WTC11 (cell line): ENCODE measurements at regions not wholly inside any gene's neighbourhood (a gene's known extent, or its start where the extent isn't known, plus 50 kb on each side); places are given as distances from the start of the nearest gene placed in this dataset.

Source experiments
- ATAC-seq: fragments of 200-7000 bp; cut with Tn5 transposase; 2 replicates; pipeline ENCODE4 v1.10.0; 2021; ENCODE audit warnings: mild to moderate bottlenecking, moderate library complexity
- CTCF ChIA-PET: fragments of 300-600 bp; sonication (Branson Sonifier 250); formaldehyde crosslinking; loops from one replicate; lab custom pipeline; 2021; ENCODE audit warnings: antibody characterized with exemption; lab: Charles Lee
- POLR2A ChIA-PET: fragments of 350-600 bp; sonication (Branson Sonifier 250); formaldehyde crosslinking; loops from one replicate; lab custom pipeline; 2021; ENCODE audit warnings: antibody characterized with exemption; lab: Charles Lee
- DNase-seq: peaks from one replicate; pipeline ENCODE4 v3.0.0; 2021; ENCODE audit warnings: low spot score
- H3K27ac Mint-ChIP-seq: 2 replicates; pipeline ENCODE4 v1.8.0; 2021; ENCODE audit warnings: mixed read lengths
- H3K27me3 Mint-ChIP-seq: 2 replicates; pipeline ENCODE4 v1.8.0; 2021; ENCODE audit warnings: low read depth, mild to moderate bottlenecking, moderate library complexity, mixed read lengths
- H3K36me3 Mint-ChIP-seq: 2 replicates; pipeline ENCODE4 v1.8.0; 2021; ENCODE audit warnings: mixed read lengths
- H3K4me1 Mint-ChIP-seq: 2 replicates; pipeline ENCODE4 v1.8.0; 2022; ENCODE audit warnings: mixed read lengths
- H3K4me3 Mint-ChIP-seq: 2 replicates; pipeline ENCODE4 v1.8.0; 2021; ENCODE audit warnings: mild to moderate bottlenecking, moderate library complexity, mixed read lengths
- H3K9me3 Mint-ChIP-seq: 2 replicates; pipeline ENCODE4 v1.8.0; 2021; ENCODE audit warnings: mixed read lengths
- AFF4 ChIP-seq: sonication (generic); formaldehyde crosslinking; IDR thresholded peaks from 2 replicates; pipeline ENCODE4 v1.8.1; 2023; ENCODE audit warnings: mild to moderate bottlenecking, missing genetic modification reagents, borderline replicate concordance
- ATF2 ChIP-seq: sonication (generic); formaldehyde crosslinking; IDR thresholded peaks from 2 replicates; pipeline ENCODE4 v1.8.1; 2022; ENCODE audit warnings: low read depth, missing genetic modification reagents, borderline replicate concordance
- ATF3 ChIP-seq: sonication (generic); formaldehyde crosslinking; conservative IDR thresholded peaks from 2 replicates; pipeline ENCODE4 v1.8.1; 2022; ENCODE audit warnings: mild to moderate bottlenecking, missing genetic modification reagents
- CBFB ChIP-seq: sonication (generic); formaldehyde crosslinking; IDR thresholded peaks from 2 replicates; pipeline ENCODE4 v1.8.1; 2022; ENCODE audit warnings: mild to moderate bottlenecking, low read depth, missing genetic modification reagents
- E2F4 ChIP-seq: sonication (generic); formaldehyde crosslinking; IDR thresholded peaks from 2 replicates; pipeline ENCODE4 v1.8.1; 2022; ENCODE audit warnings: low read depth, mild to moderate bottlenecking, moderate library complexity, missing genetic modification reagents, borderline replicate concordance
- IRF1 ChIP-seq: sonication (generic); formaldehyde crosslinking; IDR thresholded peaks from 2 replicates; pipeline ENCODE4 v1.8.0; 2023; ENCODE audit warnings: missing genetic modification reagents
- MLX ChIP-seq: sonication (generic); formaldehyde crosslinking; IDR thresholded peaks from 2 replicates; pipeline ENCODE4 v1.8.1; 2023; ENCODE audit warnings: mild to moderate bottlenecking, missing genetic modification reagents, moderate library complexity
- NR2C2 ChIP-seq: sonication (generic); formaldehyde crosslinking; IDR thresholded peaks from 2 replicates; pipeline ENCODE4 v1.8.0; 2022; ENCODE audit warnings: mild to moderate bottlenecking, missing genetic modification reagents
- SOX15 ChIP-seq: fragments of 250-450 bp; sonication (Bioruptor Pico); IDR thresholded peaks from 2 replicates; pipeline ENCODE4 v1.9.0; 2021; ENCODE audit warnings: mild to moderate bottlenecking
- TP53 ChIP-seq: sonication (generic); formaldehyde crosslinking; IDR thresholded peaks from 2 replicates; pipeline ENCODE4 v1.8.1; 2023; ENCODE audit warnings: mild to moderate bottlenecking, missing genetic modification reagents
- ZNF219 ChIP-seq: sonication (generic); formaldehyde crosslinking; IDR thresholded peaks from 2 replicates; pipeline ENCODE4 v1.8.0; 2023; ENCODE audit warnings: missing genetic modification reagents, mild to moderate bottlenecking, borderline replicate concordance
- ZNF281 ChIP-seq: sonication (generic); formaldehyde crosslinking; IDR thresholded peaks from 2 replicates; pipeline ENCODE4 v1.8.0; 2023; ENCODE audit warnings: mild to moderate bottlenecking, missing genetic modification reagents
- ZNF532 ChIP-seq: fragments of 250-450 bp; sonication (Bioruptor Pico); IDR thresholded peaks from 2 replicates; pipeline ENCODE4 v1.9.0; 2021; ENCODE audit warnings: mild to moderate bottlenecking, borderline replicate concordance
- ZNF671 ChIP-seq: fragments of 250-450 bp; sonication (Bioruptor Pico); IDR thresholded peaks from 2 replicates; pipeline ENCODE4 v1.8.0; 2021; ENCODE audit warnings: mild to moderate bottlenecking

- no peak for TF ChIP-seq MLX (CRISPR knock-in tag)
- TF ChIP-seq ZNF219 = no peak
- no peak for TF ChIP-seq ATF2
- no peak for TF ChIP-seq NR2C2 (CRISPR knock-in tag)
- no peak for TF ChIP-seq IRF1
Observed at GRCh38 chr4:55176497-55176896, 51.1 kb upstream of the KDR start (continued).

GRCh38 chr4:55177461-55177860 lies 52.1 kb upstream of the KDR start:
- no peak for ATAC-seq
- POLR2A ChIA-PET = no interaction called here
- H3K27ac Mint-ChIP-seq = no peak overlapping the region; the same call in 1 of the 2 replicates
- TF ChIP-seq CBFB (no peak), ZNF532 (CRISPR knock-in tag) (no peak), E2F4 (CRISPR knock-in tag) (no peak), TP53 (CRISPR knock-in tag) (no peak), SOX15 (CRISPR knock-in tag) (no peak), AFF4 (CRISPR knock-in tag) (no peak), ZNF281 (CRISPR knock-in tag) (no peak), ZNF671 (CRISPR knock-in tag) (no peak), NR2C2 (CRISPR knock-in tag) (no peak), ATF3 (CRISPR knock-in tag) (no peak)
- TF ChIP-seq, all 79 proteins: peak for 0
- Mint-ChIP-seq H3K4me3 (no peak overlapping the region), H3K4me1 (peaks cover 52% of the 10 kb centered on the region), H3K27me3 (no peaks in the 10 kb centered on the region), H3K36me3 (no peaks in the 10 kb centered on the region), H3K9me3 (peaks cover 5% of the 10 kb centered on the region)
- no peak for DNase-seq
- CTCF ChIA-PET = interaction anchor here (1.3 to 2.0 kb wide), 3 partner anchors 8 to 179 kb away, joined by 3 to 5 read pairs (median 3); no protein-coding TSS in a partner anchor
